ENCODE measurements at regions not wholly inside any gene's neighbourhood (a gene's known extent, or its start where the extent isn't known, plus 50 kb on each side); places are given as distances from the start of the nearest gene placed in this dataset.

- no peak overlapping the region for H2AFZ ChIP-seq (replicated peaks; ENCODE audit: low read length, poor library complexity)
- DNase-seq (no peak), ATAC-seq (ENCODE audit: low read depth) (no peak)
- no peaks in the 10 kb centered on the region for H4K20me1 ChIP-seq (ENCODE audit: insufficient read depth, low read length)
- no peak overlapping the region for H3K27ac ChIP-seq (ENCODE audit: insufficient read depth, low read length)
- H4K91ac ChIP-seq (ENCODE audit: insufficient read depth, low read depth, low read length), result no peak overlapping the region
- no peaks in the 10 kb centered on the region for H3K9me3 ChIP-seq (ENCODE audit: control insufficient read depth, insufficient read depth, low read length)
- H3K9ac ChIP-seq (ENCODE audit: low read depth, low read length), result no peak overlapping the region
- peaks cover 3% of the 10 kb centered on the region; the same call in 1 of the 2 replicates for H3K27me3 ChIP-seq (ENCODE audit: control insufficient read depth, insufficient read depth, low read length)
- H3K4ac ChIP-seq (ENCODE audit: low read depth, low read length), result no peak overlapping the region
- H2AK9ac ChIP-seq (replicated peaks; ENCODE audit: low read depth, low read length, poor library complexity), result no peak overlapping the region
- H4K5ac ChIP-seq (ENCODE audit: low read depth, low read length), result no peak overlapping the region
- no peak overlapping the region for H4K8ac ChIP-seq (ENCODE audit: low read depth in 2 of 2, low read length in 2 of 2)
- no peak overlapping the region for H3K4me2 ChIP-seq (ENCODE audit: low read depth, low read length)
- no TSS peak for BruUV-seq (replicated peaks)
- intact Hi-C loops (cut with micrococcal nuclease), result no loop called here
- H2BK20ac ChIP-seq (ENCODE audit: low read depth, low read length), result no peak overlapping the region
- H3K36me3 ChIP-seq (ENCODE audit: control insufficient read depth, insufficient read depth, low read length), result no peaks in the 10 kb centered on the region
- no CpG with 5 or more reads among the region's 2 CpGs for WGBS, 2 experiments (ENCODE audit: extremely low coverage in 2 of 2, insufficient read length in 1 of 2)
- no peak overlapping the region for H3K23ac ChIP-seq (ENCODE audit: low read depth, low read length)
- no peak overlapping the region for H3K18ac ChIP-seq (ENCODE audit: low read depth, low read length)
- in situ Hi-C loops (cut with MboI; ENCODE audit: low sequenced_read_pairs), result no loop called here
- H2BK15ac ChIP-seq (ENCODE audit: low read depth, low read length), result no peak overlapping the region
- no peaks in the 10 kb centered on the region for H3K79me1 ChIP-seq (ENCODE audit: low read depth in 1 of 2, low read length in 2 of 2)
- no peaks in the 10 kb centered on the region; the same call in 1 of the 2 replicates for H3K9me1 ChIP-seq (ENCODE audit: insufficient read depth, low read length)
- ChIA-PET CTCF (no interaction called here), POLR2A (ENCODE audit: unreplicated experiment) (no interaction called here)
- H3K4me1 ChIP-seq (ENCODE audit: control insufficient read depth, insufficient read depth, low read length), result no peaks in the 10 kb centered on the region
- dilution Hi-C loops (cut with HindIII; ENCODE audit: low sequenced_read_pairs, unreplicated experiment), result no loop called here
- H2BK120ac ChIP-seq (ENCODE audit: low read depth, low read length), result no peak overlapping the region
- H2BK5ac ChIP-seq (ENCODE audit: low read depth, low read length, poor library complexity, severe bottlenecking), result no peak overlapping the region
- no peak overlapping the region for H3K56ac ChIP-seq (ENCODE audit: extremely low read depth, insufficient read depth, low read length)
- H3K14ac ChIP-seq (replicated peaks; ENCODE audit: low read depth, low read length), result no peak overlapping the region
- TF ChIP-seq ELK1 (IDR thresholded peaks at IDR 0.05; ENCODE audit: borderline replicate concordance, low read depth, low read length), result no peak
- no peak for TF ChIP-seq CHD1 (IDR thresholded peaks at IDR 0.05; ENCODE audit: low read depth, low read length)
- TF ChIP-seq RCOR1 (IDR thresholded peaks at IDR 0.05; ENCODE audit: insufficient replicate concordance, low read length), result no peak
- no peak for TF ChIP-seq NFE2L2 (IDR thresholded peaks at IDR 0.05; ENCODE audit: low read depth, low read length)
- no peak for TF ChIP-seq FOS (IDR thresholded peaks at IDR 0.05; ENCODE audit: low read depth, low read length)
- TF ChIP-seq CTCF (conservative IDR thresholded peaks at IDR 0.05; ENCODE audit: low read depth, low read length), result no peak
- no peak for TF ChIP-seq POLR2A (IDR thresholded peaks at IDR 0.05; ENCODE audit: low read depth, low read length)
- no peak for TF ChIP-seq MAFK (IDR thresholded peaks at IDR 0.05; ENCODE audit: low read depth, low read length)
- TF ChIP-seq BHLHE40 (IDR thresholded peaks at IDR 0.05; ENCODE audit: low read depth, low read length), result no peak
- no peak for TF ChIP-seq CEBPB (IDR thresholded peaks at IDR 0.05; ENCODE audit: low read depth, low read length)
- TF ChIP-seq SMC3 (IDR thresholded peaks at IDR 0.05; ENCODE audit: low read depth, low read length), result no peak
- no peak for TF ChIP-seq MAZ (IDR thresholded peaks at IDR 0.05; ENCODE audit: borderline replicate concordance, low read depth, low read length)
- TF ChIP-seq RAD21 (IDR thresholded peaks at IDR 0.05; ENCODE audit: low read length), result no peak
- no peak for TF ChIP-seq RFX5 (IDR thresholded peaks at IDR 0.05; ENCODE audit: low read depth, low read length)
- TF ChIP-seq USF2 (IDR thresholded peaks at IDR 0.05; ENCODE audit: low read depth, low read length), result no peak
- TF ChIP-seq MXI1 (IDR thresholded peaks at IDR 0.05; ENCODE audit: borderline replicate concordance, low read depth, low read length), result no peak
- no peak overlapping the region for H2AK5ac ChIP-seq (ENCODE audit: low read depth, low read length)
- no peak overlapping the region for H3K4me3 ChIP-seq (ENCODE audit: insufficient read depth, low read depth, low read length)
Observed at GRCh38 chr2:66271777-66272176, 163.1 kb upstream of the MEIS1 start.

Data from IMR-90 (cell line).